ENCODE measurements at regions not wholly inside any gene's neighbourhood (a gene's known extent, or its start where the extent isn't known, plus 50 kb on each side); places are given as distances from the start of the nearest gene placed in this dataset.

GRCh38 chr4:161247831-161248230, 916.0 kb downstream of the FSTL5 start:
- no peak for DNase-seq
- in situ Hi-C loops (cut with MboI; ENCODE audit: low pct_unique_long_range_greater_than_20kb, low sequenced_read_pairs) = no loop called here

- no peak for DNase-seq
- in situ Hi-C loops (cut with MboI; ENCODE audit: low pct_unique_long_range_greater_than_20kb, low sequenced_read_pairs) = no loop called here
These were observed 925.8 kb downstream of the FSTL5 start for GRCh38 chr4:161238033-161238432.

GRCh38 chr4:161237495-161237894, 926.3 kb downstream of the FSTL5 start:
- in situ Hi-C loops (cut with MboI; ENCODE audit: low pct_unique_long_range_greater_than_20kb, low sequenced_read_pairs) = no loop called here
- DNase-seq = no peak

- in situ Hi-C loops (cut with MboI; ENCODE audit: low pct_unique_long_range_greater_than_20kb, low sequenced_read_pairs) = no loop called here
- no peak for DNase-seq
These were observed 938.5 kb downstream of the FSTL5 start for GRCh38 chr4:161225327-161225726.

- in situ Hi-C loops (cut with MboI; ENCODE audit: low pct_unique_long_range_greater_than_20kb, low sequenced_read_pairs) = no loop called here
- no peak for DNase-seq
These were observed 940.9 kb downstream of the FSTL5 start for GRCh38 chr4:161222889-161223288.

GRCh38 chr4:161208564-161208963, 955.2 kb downstream of the FSTL5 start:
- no peak for DNase-seq
- in situ Hi-C loops (cut with MboI; ENCODE audit: low pct_unique_long_range_greater_than_20kb, low sequenced_read_pairs) = no loop called here

- DNase-seq = no peak
- in situ Hi-C loops (cut with MboI; ENCODE audit: low pct_unique_long_range_greater_than_20kb, low sequenced_read_pairs) = no loop called here
These were observed 957.2 kb downstream of the FSTL5 start for GRCh38 chr4:161206528-161207080.

- in situ Hi-C loops (cut with MboI; ENCODE audit: low pct_unique_long_range_greater_than_20kb, low sequenced_read_pairs) = no loop called here
These were observed 959.9 kb downstream of the FSTL5 start for GRCh38 chr4:161203865-161204264.

GRCh38 chr4:161197912-161198311, 965.9 kb downstream of the FSTL5 start:
- in situ Hi-C loops (cut with MboI; ENCODE audit: low pct_unique_long_range_greater_than_20kb, low sequenced_read_pairs) = no loop called here
- no peak for DNase-seq

More at GRCh38 chr4:161203865-161204264, 959.9 kb downstream of the FSTL5 start:
- no peak for DNase-seq

- in situ Hi-C loops (cut with MboI; ENCODE audit: low pct_unique_long_range_greater_than_20kb, low sequenced_read_pairs) = no loop called here
- no peak for DNase-seq
These were observed 966.3 kb downstream of the FSTL5 start for GRCh38 chr4:161197474-161197873.

GRCh38 chr4:161189286-161190134, 974.3 kb downstream of the FSTL5 start:
- no peak for DNase-seq
- in situ Hi-C loops (cut with MboI; ENCODE audit: low pct_unique_long_range_greater_than_20kb, low sequenced_read_pairs) = no loop called here

- DNase-seq = no peak
- in situ Hi-C loops (cut with MboI; ENCODE audit: low pct_unique_long_range_greater_than_20kb, low sequenced_read_pairs) = no loop called here
These were observed 975.2 kb downstream of the FSTL5 start for GRCh38 chr4:161188578-161188977.

- in situ Hi-C loops (cut with MboI; ENCODE audit: low pct_unique_long_range_greater_than_20kb, low sequenced_read_pairs) = no loop called here
- no peak for DNase-seq
These were observed 976.2 kb downstream of the FSTL5 start for GRCh38 chr4:161187569-161187968.

GRCh38 chr4:161186750-161187149, 977.0 kb downstream of the FSTL5 start:
- no peak for DNase-seq
- in situ Hi-C loops (cut with MboI; ENCODE audit: low pct_unique_long_range_greater_than_20kb, low sequenced_read_pairs) = no loop called here

- no peak for DNase-seq
- in situ Hi-C loops (cut with MboI; ENCODE audit: low pct_unique_long_range_greater_than_20kb, low sequenced_read_pairs) = no loop called here
These were observed 977.8 kb downstream of the FSTL5 start for GRCh38 chr4:161186012-161186411.

GRCh38 chr4:161183729-161184128, 980.1 kb downstream of the FSTL5 start:
- DNase-seq = no peak
- in situ Hi-C loops (cut with MboI; ENCODE audit: low pct_unique_long_range_greater_than_20kb, low sequenced_read_pairs) = no loop called here

- in situ Hi-C loops (cut with MboI; ENCODE audit: low pct_unique_long_range_greater_than_20kb, low sequenced_read_pairs) = no loop called here
- no peak for DNase-seq
These were observed 980.9 kb downstream of the FSTL5 start for GRCh38 chr4:161182913-161183312.

- DNase-seq = no peak
- in situ Hi-C loops (cut with MboI; ENCODE audit: low pct_unique_long_range_greater_than_20kb, low sequenced_read_pairs) = no loop called here
These were observed 985.5 kb downstream of the FSTL5 start for GRCh38 chr4:161178310-161178709.

- in situ Hi-C loops (cut with MboI; ENCODE audit: low pct_unique_long_range_greater_than_20kb, low sequenced_read_pairs) = no loop called here
- no peak for DNase-seq
These were observed 991.3 kb downstream of the FSTL5 start for GRCh38 chr4:161172396-161173026.

GRCh38 chr4:161167539-161167938, 996.3 kb downstream of the FSTL5 start:
- in situ Hi-C loops (cut with MboI; ENCODE audit: low pct_unique_long_range_greater_than_20kb, low sequenced_read_pairs) = no loop called here
- DNase-seq = no peak
